Activated naive CD4-positive, alpha-beta T cell treated with anti-CD3 and anti-CD28 coated beads, Interleukin-2, amount 10 ng/mL, durations not matched to agents 7 days and 5 days (primary cell): ENCODE measurements at regions not wholly inside any gene's neighbourhood (a gene's known extent, or its start where the extent isn't known, plus 50 kb on each side); places are given as distances from the start of the nearest gene placed in this dataset.
"Not testable (repeated sequence)": the region's sequence is repeated elsewhere in the genome, so short reads cannot be mapped to it uniquely, and the experiment has no call there.

ENCODE experiments used
- CTCF ChIA-PET: fragments of 350-600 bp; sonication (Branson Sonifier 250); formaldehyde crosslinking; loops from one replicate; lab custom pipeline; 2021; ENCODE audit warnings: antibody characterized with exemption; lab: Charles Lee
- DNase-seq: peaks from one replicate; pipeline ENCODE4 v3.0.0-alpha.2; 2020
- H3K27ac Mint-ChIP-seq: one replicate; pipeline ENCODE4 v1.8.0; 2021; ENCODE audit warnings: mild to moderate bottlenecking, moderate library complexity, mixed read lengths
- H3K27me3 Mint-ChIP-seq: one replicate; pipeline ENCODE4 v1.8.0; 2021; ENCODE audit warnings: mild to moderate bottlenecking, mixed read lengths
- H3K36me3 Mint-ChIP-seq: one replicate; pipeline ENCODE4 v1.8.0; 2021; ENCODE audit warnings: mixed read lengths
- H3K4me1 Mint-ChIP-seq: one replicate; pipeline ENCODE4 v1.8.0; 2021; ENCODE audit warnings: mixed read lengths
- H3K4me3 Mint-ChIP-seq: one replicate; pipeline ENCODE4 v1.8.0; 2021; ENCODE audit warnings: mild to moderate bottlenecking, moderate library complexity, mixed read lengths
- H3K9me3 Mint-ChIP-seq: one replicate; pipeline ENCODE4 v1.8.0; 2021; ENCODE audit warnings: mixed read lengths

GRCh38 chr3:77707281-77707680, 667.4 kb downstream of the ROBO2 start:
- CTCF ChIA-PET: no interaction called here
- H3K4me1 Mint-ChIP-seq: no peaks in the 10 kb centered on the region
- H3K27me3 Mint-ChIP-seq: no peaks in the 10 kb centered on the region
- no peak for DNase-seq
- no peak overlapping the region for H3K4me3 Mint-ChIP-seq
- H3K36me3 Mint-ChIP-seq: no peaks in the 10 kb centered on the region
- H3K27ac Mint-ChIP-seq: no peak overlapping the region
- peaks cover 2% of the 10 kb centered on the region for H3K9me3 Mint-ChIP-seq

DNA sequence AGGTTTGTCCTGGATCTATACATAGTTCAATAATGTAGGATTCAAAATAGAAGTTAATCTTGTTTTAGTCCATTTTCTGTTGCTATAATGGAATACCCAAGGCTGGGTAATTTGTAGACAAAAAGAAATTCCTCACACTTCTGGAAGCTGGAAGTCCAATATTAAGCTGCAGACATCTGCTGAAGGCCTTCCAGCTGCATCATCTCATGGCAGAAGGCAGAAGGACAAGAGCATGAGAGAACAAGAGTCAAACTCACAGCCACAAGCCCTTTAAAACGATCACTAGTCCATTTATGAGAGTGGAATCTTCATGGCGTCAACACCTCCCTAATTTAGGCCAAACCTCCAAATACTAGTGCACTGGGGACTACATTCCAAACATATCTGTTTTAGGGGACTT, 669.3 kb downstream of the ROBO2 start:
- H3K27ac Mint-ChIP-seq: no peak overlapping the region
- DNase-seq: no peak
- H3K4me3 Mint-ChIP-seq: no peak overlapping the region
- H3K9me3 Mint-ChIP-seq: peaks cover 1% of the 10 kb centered on the region
- H3K4me1 Mint-ChIP-seq: no peaks in the 10 kb centered on the region
- H3K36me3 Mint-ChIP-seq: no peaks in the 10 kb centered on the region
- H3K27me3 Mint-ChIP-seq: no peaks in the 10 kb centered on the region
- CTCF ChIA-PET: no interaction called here

DNA sequence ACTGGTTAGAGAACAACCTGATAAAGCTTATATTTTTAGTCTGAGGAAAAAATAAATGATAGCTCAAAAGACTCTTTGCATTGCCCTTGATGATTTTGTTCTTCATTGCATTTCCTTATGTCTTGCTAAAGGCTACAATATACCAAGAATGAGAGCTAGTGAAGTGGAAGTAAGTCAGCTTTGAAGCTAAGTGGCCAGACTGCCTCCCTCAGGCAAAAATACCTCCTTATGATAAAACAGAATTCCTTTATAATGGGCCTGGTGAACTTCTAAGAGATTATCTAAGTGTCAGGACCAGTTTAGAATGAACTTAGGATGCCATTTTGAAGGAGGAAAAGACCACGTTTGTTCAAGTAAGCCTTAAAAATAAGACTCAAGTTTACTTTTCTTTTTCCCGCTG, 678.4 kb downstream of the ROBO2 start:
- Mint-ChIP-seq H3K4me3 (no peak overlapping the region), H3K9me3 (peaks cover 10% of the 10 kb centered on the region), H3K36me3 (no peaks in the 10 kb centered on the region), H3K27ac (no peak overlapping the region), H3K4me1 (no peaks in the 10 kb centered on the region), H3K27me3 (no peaks in the 10 kb centered on the region)
- CTCF ChIA-PET: no interaction called here
- no peak for DNase-seq

GRCh38 chr3:77720460-77720971, 680.6 kb downstream of the ROBO2 start:
- H3K27me3 Mint-ChIP-seq: no peaks in the 10 kb centered on the region
- H3K4me3 Mint-ChIP-seq: no peak overlapping the region
- DNase-seq: no peak
- CTCF ChIA-PET: no interaction called here
- peaks cover 11% of the 10 kb centered on the region for H3K9me3 Mint-ChIP-seq
- H3K36me3 Mint-ChIP-seq: no peaks in the 10 kb centered on the region
- no peak overlapping the region for H3K27ac Mint-ChIP-seq
- H3K4me1 Mint-ChIP-seq: no peaks in the 10 kb centered on the region

DNA sequence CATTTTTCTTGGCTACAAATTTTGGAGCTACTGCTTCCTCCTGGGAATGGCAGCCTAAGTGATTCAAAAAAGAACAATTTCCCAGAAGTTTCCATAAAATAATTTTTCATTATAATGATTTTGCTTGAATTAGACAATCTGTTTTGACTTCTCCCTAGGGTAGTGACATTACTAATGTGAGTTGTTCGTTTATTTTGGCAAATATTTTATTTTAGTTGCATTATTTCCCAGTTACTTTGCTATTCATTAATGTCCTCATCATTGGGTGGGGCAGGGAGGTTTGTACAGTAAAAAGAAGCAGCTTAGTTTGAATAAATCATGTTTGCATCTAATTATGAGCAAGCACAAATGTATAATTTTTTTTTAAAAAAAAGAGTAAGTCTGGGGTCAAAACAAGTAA, 686.6 kb downstream of the ROBO2 start:
- H3K9me3 Mint-ChIP-seq: peaks cover 17% of the 10 kb centered on the region
- no peaks in the 10 kb centered on the region for H3K36me3 Mint-ChIP-seq
- CTCF ChIA-PET: no interaction called here
- H3K27ac Mint-ChIP-seq: no peak overlapping the region
- H3K27me3 Mint-ChIP-seq: no peaks in the 10 kb centered on the region
- no peak for DNase-seq
- H3K4me1 Mint-ChIP-seq: no peaks in the 10 kb centered on the region
- H3K4me3 Mint-ChIP-seq: no peak overlapping the region

- Mint-ChIP-seq H3K9me3 (peaks cover 7% of the 10 kb centered on the region), H3K27ac (no peak overlapping the region), H3K4me3 (no peak overlapping the region), H3K36me3 (no peaks in the 10 kb centered on the region), H3K27me3 (no peaks in the 10 kb centered on the region), H3K4me1 (no peaks in the 10 kb centered on the region)
- CTCF ChIA-PET: no interaction called here
- no peak for DNase-seq
These were observed 706.1 kb downstream of the ROBO2 start for GRCh38 chr3:77746048-77746447.

DNA sequence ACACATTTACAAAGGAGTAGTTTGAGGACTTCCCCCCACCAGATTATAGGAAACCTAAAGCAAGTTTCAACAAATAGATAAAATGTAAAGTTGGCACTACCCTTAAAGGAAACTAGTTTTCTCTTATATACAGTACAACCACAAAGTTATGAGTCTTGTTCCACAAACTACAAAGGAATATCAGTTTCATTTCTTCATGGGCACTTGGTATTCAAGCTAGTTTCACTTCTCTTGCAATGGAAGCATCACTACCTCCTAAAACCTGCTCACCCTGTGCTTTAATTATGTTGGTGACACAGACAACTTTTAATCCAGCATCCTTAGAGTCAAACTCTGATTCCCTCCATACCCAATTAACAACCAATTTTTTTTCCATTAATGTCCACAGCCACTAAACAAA, 707.0 kb downstream of the ROBO2 start:
- Mint-ChIP-seq H3K27ac (no peak overlapping the region), H3K9me3 (peaks cover 7% of the 10 kb centered on the region), H3K4me3 (no peak overlapping the region), H3K36me3 (no peaks in the 10 kb centered on the region), H3K4me1 (no peaks in the 10 kb centered on the region), H3K27me3 (no peaks in the 10 kb centered on the region)
- no peak for DNase-seq
- CTCF ChIA-PET: no interaction called here

GRCh38 chr3:77756397-77756975, 716.6 kb downstream of the ROBO2 start:
- CTCF ChIA-PET, H3K4me3 Mint-ChIP-seq, DNase-seq, H3K27ac Mint-ChIP-seq, H3K36me3 Mint-ChIP-seq, H3K4me1 Mint-ChIP-seq, H3K27me3 Mint-ChIP-seq: not testable (repeated sequence)
- peaks cover 17% of the 10 kb centered on the region for H3K9me3 Mint-ChIP-seq

DNA sequence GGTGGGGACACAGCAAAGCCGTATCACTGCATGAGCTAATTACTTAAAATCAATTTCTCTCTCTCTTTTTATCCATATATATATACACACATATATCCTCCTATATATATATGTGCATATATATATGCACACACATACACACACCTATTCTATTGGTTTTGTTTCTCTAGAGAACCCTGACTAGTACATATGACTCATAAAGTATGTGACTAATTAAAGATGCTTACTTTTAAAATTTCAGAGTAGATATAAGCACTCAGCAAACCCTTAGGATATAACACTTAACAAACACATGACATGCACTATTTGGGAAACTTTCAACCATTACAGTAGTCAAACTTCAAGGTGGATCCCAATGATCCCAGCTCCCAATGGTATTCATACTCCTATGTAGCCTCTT, 732.6 kb downstream of the ROBO2 start:
- peaks cover 15% of the 10 kb centered on the region for H3K9me3 Mint-ChIP-seq
- DNase-seq: no peak
- no peak overlapping the region for H3K27ac Mint-ChIP-seq
- no peaks in the 10 kb centered on the region for H3K36me3 Mint-ChIP-seq
- CTCF ChIA-PET: no interaction called here
- H3K4me1 Mint-ChIP-seq: no peaks in the 10 kb centered on the region
- no peaks in the 10 kb centered on the region for H3K27me3 Mint-ChIP-seq
- H3K4me3 Mint-ChIP-seq: no peak overlapping the region

DNA sequence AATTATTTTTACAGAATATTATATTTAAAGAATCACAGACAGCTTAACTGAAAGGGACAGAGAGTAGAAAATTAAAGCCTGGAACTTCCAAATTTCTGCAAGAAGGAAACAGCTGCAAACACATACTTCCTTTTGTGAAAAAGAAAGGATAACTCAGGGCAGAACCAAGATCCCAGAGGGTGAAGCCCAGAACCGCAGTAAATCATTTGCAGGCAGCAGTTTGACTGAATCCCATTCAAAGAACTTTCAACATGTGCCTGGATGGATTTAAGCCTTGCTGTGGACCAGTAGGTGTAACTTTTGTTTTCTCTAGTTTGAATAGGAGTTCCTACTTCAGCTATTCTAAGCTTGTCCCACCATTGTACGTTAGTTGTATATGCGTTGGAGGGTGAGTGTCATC, 733.2 kb downstream of the ROBO2 start:
- H3K4me1 Mint-ChIP-seq: no peaks in the 10 kb centered on the region
- CTCF ChIA-PET: no interaction called here

DNA sequence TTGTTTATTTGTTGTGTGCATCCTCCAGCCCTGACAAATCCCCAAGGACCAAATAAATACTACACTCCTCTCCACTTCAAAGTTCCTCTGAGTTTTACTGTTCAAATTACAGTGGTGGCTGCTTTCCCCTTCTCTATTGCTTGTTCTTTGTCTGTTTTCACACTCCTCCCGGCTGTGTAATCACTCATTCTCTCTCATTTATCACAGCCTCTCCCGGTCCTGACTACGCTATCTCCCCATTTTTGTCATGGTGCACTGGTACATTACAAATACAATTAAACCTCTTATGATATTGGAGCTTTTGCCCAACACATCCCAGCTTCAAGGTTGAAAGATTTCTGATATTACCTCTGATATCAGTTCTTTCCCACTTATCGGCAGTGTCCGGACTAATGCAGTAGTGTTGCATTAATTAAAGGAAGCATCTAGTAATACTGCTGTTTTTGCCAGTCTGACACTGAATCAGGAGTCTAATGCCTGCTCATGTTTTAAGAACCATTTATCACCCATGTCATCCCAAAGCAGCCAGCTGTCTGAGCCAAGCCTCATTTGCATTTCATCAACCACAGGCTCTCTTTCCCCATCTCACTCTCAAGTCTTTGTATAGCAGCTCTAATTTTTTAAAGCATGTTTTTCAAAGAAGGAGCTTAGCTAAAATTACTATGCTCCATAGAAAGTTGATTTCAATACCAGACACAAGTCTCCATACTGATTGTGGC, 740.5 kb downstream of the ROBO2 start:
- H3K27me3 Mint-ChIP-seq: no peaks in the 10 kb centered on the region
- H3K36me3 Mint-ChIP-seq: no peaks in the 10 kb centered on the region
- peaks cover 6% of the 10 kb centered on the region for H3K9me3 Mint-ChIP-seq
- CTCF ChIA-PET: no interaction called here
- no peak for DNase-seq
- H3K4me3 Mint-ChIP-seq: no peak overlapping the region
- no peaks in the 10 kb centered on the region for H3K4me1 Mint-ChIP-seq
- no peak overlapping the region for H3K27ac Mint-ChIP-seq

More for the DNA sequence above, 733.2 kb downstream of the ROBO2 start:
- no peak for DNase-seq
- H3K9me3 Mint-ChIP-seq: peaks cover 15% of the 10 kb centered on the region
- no peaks in the 10 kb centered on the region for H3K27me3 Mint-ChIP-seq
- no peak overlapping the region for H3K4me3 Mint-ChIP-seq
- H3K27ac Mint-ChIP-seq: no peak overlapping the region
- H3K36me3 Mint-ChIP-seq: no peaks in the 10 kb centered on the region

DNA sequence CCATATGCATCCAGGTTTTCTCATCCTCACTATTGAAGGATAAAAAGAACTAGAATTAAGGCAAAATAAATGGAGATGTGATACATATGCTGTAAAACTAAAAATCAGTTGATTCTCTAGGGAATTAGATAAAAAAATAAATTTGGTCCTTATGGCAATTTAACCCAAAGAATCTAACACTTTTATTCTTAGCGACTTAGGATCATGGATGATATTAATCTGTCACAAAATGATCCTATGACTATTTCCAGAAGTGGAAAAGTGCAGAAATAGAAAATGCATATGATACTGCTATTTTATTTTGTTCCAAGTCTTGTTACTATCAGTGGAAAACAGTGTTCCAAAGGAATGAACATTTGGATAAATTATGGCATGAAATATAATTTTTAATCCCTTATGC, 746.3 kb downstream of the ROBO2 start:
- Mint-ChIP-seq H3K36me3 (no peaks in the 10 kb centered on the region), H3K4me1 (no peaks in the 10 kb centered on the region), H3K27me3 (no peaks in the 10 kb centered on the region)

GRCh38 chr3:77795013-77795412, 755.1 kb downstream of the ROBO2 start:
- H3K4me3 Mint-ChIP-seq: no peak overlapping the region
- no peaks in the 10 kb centered on the region for H3K27me3 Mint-ChIP-seq
- peaks cover 7% of the 10 kb centered on the region for H3K9me3 Mint-ChIP-seq
- no peak for DNase-seq
- H3K36me3 Mint-ChIP-seq: no peaks in the 10 kb centered on the region
- no peaks in the 10 kb centered on the region for H3K4me1 Mint-ChIP-seq
- no peak overlapping the region for H3K27ac Mint-ChIP-seq
- CTCF ChIA-PET: no interaction called here

More for the DNA sequence above, 746.3 kb downstream of the ROBO2 start:
- CTCF ChIA-PET: no interaction called here
- no peak overlapping the region for H3K4me3 Mint-ChIP-seq
- H3K27ac Mint-ChIP-seq: no peak overlapping the region
- DNase-seq: no peak
- H3K9me3 Mint-ChIP-seq: no peaks in the 10 kb centered on the region

DNA sequence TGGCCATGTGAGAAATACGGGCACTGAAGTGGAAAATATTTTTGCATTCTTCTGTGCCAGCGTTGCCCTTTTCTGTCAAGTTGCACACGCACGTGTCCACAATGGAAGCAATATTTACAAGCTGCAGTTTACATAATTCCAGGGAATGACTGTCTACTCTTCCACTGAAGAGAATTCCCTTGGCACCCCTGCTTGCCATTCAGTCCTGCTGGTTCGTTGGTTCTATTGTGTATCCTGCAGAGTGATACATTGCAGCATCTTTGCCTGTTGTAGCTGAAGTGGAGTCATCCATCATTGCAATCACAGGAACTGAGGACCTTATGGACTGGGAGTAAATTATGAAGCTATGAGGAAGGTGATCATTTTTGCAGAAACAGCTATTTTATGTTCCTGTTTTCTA, 759.4 kb downstream of the ROBO2 start:
- H3K9me3 Mint-ChIP-seq: peaks cover 8% of the 10 kb centered on the region
- no peak overlapping the region for H3K27ac Mint-ChIP-seq
- DNase-seq: no peak
- no peaks in the 10 kb centered on the region for H3K36me3 Mint-ChIP-seq
- H3K4me1 Mint-ChIP-seq: no peaks in the 10 kb centered on the region
- CTCF ChIA-PET: no interaction called here
- no peaks in the 10 kb centered on the region for H3K27me3 Mint-ChIP-seq
- H3K4me3 Mint-ChIP-seq: no peak overlapping the region

- Mint-ChIP-seq H3K36me3 (no peaks in the 10 kb centered on the region), H3K27me3 (no peaks in the 10 kb centered on the region), H3K4me1 (no peaks in the 10 kb centered on the region), H3K27ac (no peak overlapping the region), H3K4me3 (no peak overlapping the region), H3K9me3 (peaks cover 8% of the 10 kb centered on the region)
- DNase-seq: no peak
- CTCF ChIA-PET: no interaction called here
These were observed 761.0 kb downstream of the ROBO2 start for GRCh38 chr3:77800893-77801292.
